MM.1S (cell line): ENCODE measurements at regions not wholly inside any gene's neighbourhood (a gene's known extent, or its start where the extent isn't known, plus 50 kb on each side); places are given as distances from the start of the nearest gene placed in this dataset.

Experiments
- CTCF ChIP-seq: fragments of 300-600 bp; sonication (generic); IDR thresholded peaks from 2 replicates; pipeline ENCODE4 v1.5.1; 2016; ENCODE audit warnings: antibody characterized with exemption, low read length, mixed read lengths
- EZH2 ChIP-seq: fragments of 300-600 bp; sonication (generic); optimal IDR thresholded peaks from 2 replicates; pipeline ENCODE3; 2017; ENCODE audit warnings: low read depth, mild to moderate bottlenecking, antibody characterized with exemption, low read length, mixed read lengths
- EZH2phosphoT487 ChIP-seq: fragments of 300-600 bp; sonication (generic); IDR thresholded peaks from 2 replicates; pipeline ENCODE4 v1.6.1; 2018; ENCODE audit warnings: antibody characterized with exemption, low read length

- TF ChIP-seq CTCF (no peak), EZH2phosphoT487 (no peak), EZH2 (no peak)
Observed at GRCh38 chr5:139740992-139741672, 54.5 kb upstream of the PSD2 start.
